ENCODE measurements at regions not wholly inside any gene's neighbourhood (a gene's known extent, or its start where the extent isn't known, plus 50 kb on each side); places are given as distances from the start of the nearest gene placed in this dataset.

DNA sequence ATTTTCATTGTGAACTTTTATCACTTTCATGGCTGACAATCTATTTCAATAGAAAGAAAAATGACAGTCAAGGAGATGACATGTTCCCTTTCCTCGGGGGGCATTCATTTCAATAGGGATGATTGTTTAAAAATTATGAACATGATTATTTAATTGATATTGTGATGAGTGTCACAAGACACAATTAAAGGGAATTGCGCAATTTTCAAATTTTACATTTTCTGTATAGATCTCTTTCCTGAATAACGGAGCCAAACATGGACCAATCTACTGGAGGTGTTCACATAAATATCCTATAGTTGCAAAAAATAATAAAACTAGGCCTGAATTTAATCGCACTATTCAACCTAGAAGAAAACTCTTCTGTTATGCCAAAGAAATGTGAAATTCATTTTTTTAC lies 1274.6 kb downstream of the SLITRK5 start:
- DNase-seq (no peak), ATAC-seq (no peak)
- H3K27me3 ChIP-seq (ENCODE audit: low read depth): no peaks in the 10 kb centered on the region
- no peak overlapping the region for H3K27ac ChIP-seq
- TF ChIP-seq, protein P1, sequence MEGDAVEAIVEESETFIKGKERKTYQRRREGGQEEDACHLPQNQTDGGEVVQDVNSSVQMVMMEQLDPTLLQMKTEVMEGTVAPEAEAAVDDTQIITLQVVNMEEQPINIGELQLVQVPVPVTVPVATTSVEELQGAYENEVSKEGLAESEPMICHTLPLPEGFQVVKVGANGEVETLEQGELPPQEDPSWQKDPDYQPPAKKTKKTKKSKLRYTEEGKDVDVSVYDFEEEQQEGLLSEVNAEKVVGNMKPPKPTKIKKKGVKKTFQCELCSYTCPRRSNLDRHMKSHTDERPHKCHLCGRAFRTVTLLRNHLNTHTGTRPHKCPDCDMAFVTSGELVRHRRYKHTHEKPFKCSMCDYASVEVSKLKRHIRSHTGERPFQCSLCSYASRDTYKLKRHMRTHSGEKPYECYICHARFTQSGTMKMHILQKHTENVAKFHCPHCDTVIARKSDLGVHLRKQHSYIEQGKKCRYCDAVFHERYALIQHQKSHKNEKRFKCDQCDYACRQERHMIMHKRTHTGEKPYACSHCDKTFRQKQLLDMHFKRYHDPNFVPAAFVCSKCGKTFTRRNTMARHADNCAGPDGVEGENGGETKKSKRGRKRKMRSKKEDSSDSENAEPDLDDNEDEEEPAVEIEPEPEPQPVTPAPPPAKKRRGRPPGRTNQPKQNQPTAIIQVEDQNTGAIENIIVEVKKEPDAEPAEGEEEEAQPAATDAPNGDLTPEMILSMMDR (IDR thresholded peaks at IDR 0.05): no peak
- intact Hi-C loops (cut with DNase I): no loop called here
- H3K36me3 ChIP-seq: no peaks in the 10 kb centered on the region
- H3K4me3 ChIP-seq: no peak overlapping the region
- no peaks in the 10 kb centered on the region for H3K9me3 ChIP-seq
- no peaks in the 10 kb centered on the region for H3K4me1 ChIP-seq

DNA sequence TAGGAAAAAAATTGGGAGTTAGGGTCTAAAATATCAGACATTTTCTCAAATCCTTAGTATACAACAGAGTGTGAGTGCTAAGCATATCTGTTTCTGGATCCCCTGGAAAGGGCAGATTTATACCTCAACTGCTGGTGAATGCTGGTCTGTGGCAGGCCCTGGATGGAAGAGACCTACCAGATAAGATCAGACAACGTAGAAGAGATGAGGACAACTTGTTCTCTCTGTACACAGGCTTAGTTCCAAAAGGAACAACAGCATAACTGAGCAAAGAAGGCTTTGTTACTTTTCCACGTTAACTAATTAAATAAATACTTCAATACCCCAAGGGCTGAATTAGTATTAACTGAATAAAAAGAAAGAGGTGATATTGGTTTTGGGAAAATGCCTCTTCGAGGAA lies 1277.3 kb downstream of the SLITRK5 start:
- DNase-seq (no peak), ATAC-seq (no peak)
- intact Hi-C loops (cut with DNase I): no loop called here
- Histone ChIP-seq H3K4me1 (no peaks in the 10 kb centered on the region), H3K4me3 (no peak overlapping the region), H3K27me3 (ENCODE audit: low read depth) (no peaks in the 10 kb centered on the region), H3K9me3 (no peaks in the 10 kb centered on the region), H3K27ac (no peak overlapping the region), H3K36me3 (no peaks in the 10 kb centered on the region)
- TF ChIP-seq, protein P1 (IDR thresholded peaks at IDR 0.05): no peak

DNA sequence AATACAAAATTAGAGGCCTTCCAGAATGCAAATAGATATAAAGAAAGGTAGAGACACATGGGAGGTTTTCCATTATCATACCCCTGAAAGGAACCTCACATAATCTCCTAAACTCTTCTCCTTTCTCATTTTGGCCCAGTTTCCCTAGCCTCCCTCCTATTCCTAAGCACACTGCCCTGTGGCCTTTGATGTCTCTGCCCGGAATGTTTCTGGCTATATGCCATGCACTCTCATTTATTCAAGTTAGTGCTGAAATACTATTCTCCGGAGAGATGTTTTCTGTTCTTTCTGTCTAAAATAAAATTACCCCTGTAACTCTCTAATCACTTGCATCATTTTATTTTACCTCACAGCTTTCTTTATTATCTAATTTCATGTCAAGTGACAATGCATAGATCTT lies 1287.7 kb downstream of the SLITRK5 start:
- intact Hi-C loops (cut with DNase I): no loop called here
- no peak for DNase-seq

DNA sequence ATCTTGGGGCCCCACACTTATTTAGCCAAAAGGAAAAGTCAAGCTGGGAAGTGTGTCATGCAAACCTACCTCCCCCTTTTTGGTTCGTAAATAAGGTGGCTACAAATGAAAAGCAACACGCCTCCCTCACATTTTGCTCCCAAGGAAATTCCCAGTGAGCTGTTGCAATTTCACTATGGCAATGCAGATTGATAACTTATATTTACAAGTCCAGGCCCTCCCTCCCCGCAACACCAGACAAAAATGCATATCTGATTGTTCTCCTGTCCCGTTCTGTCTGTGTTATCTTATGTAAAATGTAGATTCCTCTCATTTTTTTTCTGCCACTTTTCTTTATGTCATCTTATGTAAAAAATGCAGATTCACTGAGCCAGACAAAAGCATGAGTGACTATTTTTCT lies 1305.3 kb downstream of the SLITRK5 start:
- TF ChIP-seq, protein P1 (IDR thresholded peaks at IDR 0.05): no peak
- Histone ChIP-seq H3K36me3 (no peaks in the 10 kb centered on the region), H3K27me3 (ENCODE audit: low read depth) (no peaks in the 10 kb centered on the region), H3K27ac (no peak overlapping the region), H3K9me3 (no peaks in the 10 kb centered on the region), H3K4me3 (no peak overlapping the region), H3K4me1 (no peaks in the 10 kb centered on the region)
- ATAC-seq (no peak), DNase-seq (no peak)
- intact Hi-C loops (cut with DNase I): no loop called here

More for the DNA sequence above, 1287.7 kb downstream of the SLITRK5 start:
- no peaks in the 10 kb centered on the region for H3K36me3 ChIP-seq
- H3K9me3 ChIP-seq: no peaks in the 10 kb centered on the region
- no peaks in the 10 kb centered on the region for H3K27me3 ChIP-seq (ENCODE audit: low read depth)
- H3K4me3 ChIP-seq: no peak overlapping the region
- H3K4me1 ChIP-seq: no peaks in the 10 kb centered on the region
- no peak overlapping the region for H3K27ac ChIP-seq
- ATAC-seq: no peak
- TF ChIP-seq, protein P1 (IDR thresholded peaks at IDR 0.05): no peak

DNA sequence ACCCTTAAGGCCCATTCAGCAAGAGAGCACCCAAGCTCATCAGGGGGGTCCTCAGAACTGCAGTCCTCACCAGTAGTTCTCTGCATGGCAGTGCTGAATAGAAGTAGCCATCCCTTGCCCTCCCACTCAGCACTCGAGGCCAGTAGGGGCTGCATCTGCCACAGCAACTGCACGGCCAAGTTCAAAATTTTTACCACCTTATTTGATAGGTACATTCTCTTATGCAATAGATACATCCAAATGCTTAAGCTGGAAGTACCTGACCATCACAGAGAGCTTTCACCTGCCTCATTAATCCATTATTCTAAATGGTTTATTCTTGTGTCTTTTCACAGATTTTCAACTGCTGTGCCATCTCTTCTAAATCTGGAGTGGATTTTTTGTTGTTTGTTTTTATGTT lies 1307.4 kb downstream of the SLITRK5 start:
- TF ChIP-seq, protein P1 (IDR thresholded peaks at IDR 0.05): no peak
- H3K4me3 ChIP-seq: no peak overlapping the region
- intact Hi-C loops (cut with DNase I): no loop called here
- DNase-seq (no peak), ATAC-seq (no peak)
- H3K9me3 ChIP-seq: no peaks in the 10 kb centered on the region
- H3K4me1 ChIP-seq: no peaks in the 10 kb centered on the region
- no peaks in the 10 kb centered on the region for H3K27me3 ChIP-seq (ENCODE audit: low read depth)
- H3K36me3 ChIP-seq: no peaks in the 10 kb centered on the region
- no peak overlapping the region for H3K27ac ChIP-seq

All from lower lobe of right lung (tissue), 2 donors.